ENCODE measurements at regions not wholly inside any gene's neighbourhood (a gene's known extent, or its start where the extent isn't known, plus 50 kb on each side); places are given as distances from the start of the nearest gene placed in this dataset.

DNA sequence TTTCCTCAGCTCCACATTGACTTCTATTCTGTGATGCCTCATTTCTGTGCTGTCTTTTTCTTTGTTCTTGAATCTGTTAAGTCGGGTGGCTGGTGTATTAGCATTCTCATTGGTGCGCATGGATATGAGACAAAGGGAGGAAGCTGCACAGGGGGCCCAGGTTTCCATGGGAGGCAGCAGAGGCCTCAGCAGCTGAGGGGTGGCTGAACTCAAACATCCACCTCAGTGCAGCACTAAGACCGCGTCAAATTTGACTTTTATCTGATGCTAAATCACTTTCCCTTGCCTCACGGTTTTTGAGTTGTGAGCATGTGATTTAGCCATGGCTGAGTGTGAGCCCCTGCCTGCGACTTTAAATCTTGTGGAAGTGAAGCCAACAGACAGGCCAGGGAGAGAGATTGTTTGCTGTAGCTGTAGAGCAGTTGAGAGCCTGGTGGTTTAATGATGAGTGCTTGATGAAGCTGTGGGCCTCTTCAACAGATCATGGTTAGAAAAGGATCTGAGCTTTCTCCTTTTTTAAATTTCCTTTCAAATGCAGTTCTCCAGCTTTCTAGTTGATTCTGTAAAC is 193.3 kb upstream of the ZNF804B start:
- TF ChIP-seq, protein P1, sequence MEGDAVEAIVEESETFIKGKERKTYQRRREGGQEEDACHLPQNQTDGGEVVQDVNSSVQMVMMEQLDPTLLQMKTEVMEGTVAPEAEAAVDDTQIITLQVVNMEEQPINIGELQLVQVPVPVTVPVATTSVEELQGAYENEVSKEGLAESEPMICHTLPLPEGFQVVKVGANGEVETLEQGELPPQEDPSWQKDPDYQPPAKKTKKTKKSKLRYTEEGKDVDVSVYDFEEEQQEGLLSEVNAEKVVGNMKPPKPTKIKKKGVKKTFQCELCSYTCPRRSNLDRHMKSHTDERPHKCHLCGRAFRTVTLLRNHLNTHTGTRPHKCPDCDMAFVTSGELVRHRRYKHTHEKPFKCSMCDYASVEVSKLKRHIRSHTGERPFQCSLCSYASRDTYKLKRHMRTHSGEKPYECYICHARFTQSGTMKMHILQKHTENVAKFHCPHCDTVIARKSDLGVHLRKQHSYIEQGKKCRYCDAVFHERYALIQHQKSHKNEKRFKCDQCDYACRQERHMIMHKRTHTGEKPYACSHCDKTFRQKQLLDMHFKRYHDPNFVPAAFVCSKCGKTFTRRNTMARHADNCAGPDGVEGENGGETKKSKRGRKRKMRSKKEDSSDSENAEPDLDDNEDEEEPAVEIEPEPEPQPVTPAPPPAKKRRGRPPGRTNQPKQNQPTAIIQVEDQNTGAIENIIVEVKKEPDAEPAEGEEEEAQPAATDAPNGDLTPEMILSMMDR (conservative IDR thresholded peaks at IDR 0.05 in 1 of 2, IDR thresholded peaks at IDR 0.05 in 1 of 2; ENCODE audit: low read depth in 1 of 2, low read length in 2 of 2), result no peak
- TF ChIP-seq EZH2 (IDR thresholded peaks at IDR 0.05; ENCODE audit: low read length, missing control alignments), result no peak

All from fibroblast of lung (primary cell).